Nephron (organoid): ENCODE measurements at regions not wholly inside any gene's neighbourhood (a gene's known extent, or its start where the extent isn't known, plus 50 kb on each side); places are given as distances from the start of the nearest gene placed in this dataset.

ENCODE experiments used
- H3K27ac Mint-ChIP-seq, 3 experiments: 2 replicates each; pipeline ENCODE4 v1.8.0; 2020; ENCODE audit warnings: mixed read lengths in 3 of 3, mild to moderate bottlenecking in 2 of 3, moderate library complexity in 1 of 3
- H3K27me3 Mint-ChIP-seq: 2 replicates; pipeline ENCODE4 v1.8.0; 2021; ENCODE audit warnings: low read depth, mild to moderate bottlenecking, moderate library complexity, mixed read lengths
- H3K36me3 Mint-ChIP-seq: 2 replicates; pipeline ENCODE4 v1.8.0; 2020; ENCODE audit warnings: low read depth, mixed read lengths
- H3K4me1 Mint-ChIP-seq: 2 replicates; pipeline ENCODE4 v1.8.0; 2020; ENCODE audit warnings: mixed read lengths
- H3K4me3 Mint-ChIP-seq, 3 experiments: 2 replicates each; pipeline ENCODE4 v1.8.0; 2020; ENCODE audit warnings: mild to moderate bottlenecking in 3 of 3, mixed read lengths in 3 of 3, moderate library complexity in 2 of 3
- H3K9me3 Mint-ChIP-seq: 2 replicates; pipeline ENCODE4 v1.8.0; 2020; ENCODE audit warnings: mixed read lengths
- CTCF ChIP-seq, 3 experiments: fragments of 200-600 bp; sonication (generic); IDR thresholded peaks; one replicate each; pipeline ENCODE4 v1.5.0; 2021; ENCODE audit warnings: antibody characterized with exemption in 3 of 3; ENCODE audit not compliant: unreplicated experiment in 3 of 3

GRCh38 chr5:171714261-171714660 lies 71.4 kb upstream of the SMIM23 start:
- H3K9me3 Mint-ChIP-seq = no peaks in the 10 kb centered on the region
- H3K27me3 Mint-ChIP-seq = peaks cover 3% of the 10 kb centered on the region
- no peaks in the 10 kb centered on the region for H3K36me3 Mint-ChIP-seq
- no peak for TF ChIP-seq CTCF (IDR thresholded peaks at IDR 0.05; ENCODE audit: unreplicated experiment in 3 of 3)
- no peak overlapping the region for H3K4me3 Mint-ChIP-seq
- H3K27ac Mint-ChIP-seq = no peak overlapping the region
- no peaks in the 10 kb centered on the region for H3K4me1 Mint-ChIP-seq

- Mint-ChIP-seq H3K9me3 (no peaks in the 10 kb centered on the region), H3K27ac (no peak overlapping the region), H3K36me3 (no peaks in the 10 kb centered on the region), H3K4me1 (no peaks in the 10 kb centered on the region), H3K27me3 (peaks cover 3% of the 10 kb centered on the region), H3K4me3 (no peak overlapping the region)
- TF ChIP-seq CTCF (IDR thresholded peaks at IDR 0.05; ENCODE audit: unreplicated experiment in 3 of 3) = no peak
These were observed 70.8 kb upstream of the SMIM23 start for GRCh38 chr5:171714851-171715250.

- H3K36me3 Mint-ChIP-seq = no peaks in the 10 kb centered on the region
- TF ChIP-seq CTCF (IDR thresholded peaks at IDR 0.05; ENCODE audit: unreplicated experiment in 3 of 3) = no peak
- no peaks in the 10 kb centered on the region for H3K4me1 Mint-ChIP-seq
- H3K4me3 Mint-ChIP-seq = no peak overlapping the region
- H3K27me3 Mint-ChIP-seq = peaks cover 3% of the 10 kb centered on the region
- no peak overlapping the region for H3K27ac Mint-ChIP-seq
- peaks cover 3% of the 10 kb centered on the region for H3K9me3 Mint-ChIP-seq
These were observed 70.1 kb upstream of the SMIM23 start for GRCh38 chr5:171715551-171715950.

GRCh38 chr5:171720086-171720485 lies 65.5 kb upstream of the SMIM23 start:
- Mint-ChIP-seq H3K9me3 (peaks cover 5% of the 10 kb centered on the region), H3K36me3 (no peaks in the 10 kb centered on the region), H3K4me1 (peaks cover 7% of the 10 kb centered on the region), H3K4me3 (no peak overlapping the region), H3K27me3 (peaks cover 3% of the 10 kb centered on the region), H3K27ac (no peak overlapping the region)
- TF ChIP-seq CTCF (IDR thresholded peaks at IDR 0.05; ENCODE audit: unreplicated experiment in 3 of 3) = no peak

- H3K27me3 Mint-ChIP-seq = peaks cover 3% of the 10 kb centered on the region
- H3K4me1 Mint-ChIP-seq = peaks cover 9% of the 10 kb centered on the region
- peaks cover 12% of the 10 kb centered on the region for H3K9me3 Mint-ChIP-seq
- no peak overlapping the region for H3K27ac Mint-ChIP-seq
- H3K4me3 Mint-ChIP-seq = no peak overlapping the region
- no peak for TF ChIP-seq CTCF (IDR thresholded peaks at IDR 0.05; ENCODE audit: unreplicated experiment in 3 of 3)
- H3K36me3 Mint-ChIP-seq = peaks cover 1% of the 10 kb centered on the region
These were observed 64.2 kb upstream of the SMIM23 start for GRCh38 chr5:171721464-171721863.

GRCh38 chr5:171724468-171725204 lies 61.0 kb upstream of the SMIM23 start:
- H3K27ac Mint-ChIP-seq = peak overlapping the region; percentile 44 to 81 (median 81)
- H3K4me3 Mint-ChIP-seq = no peak overlapping the region
- peaks cover 9% of the 10 kb centered on the region for H3K4me1 Mint-ChIP-seq
- TF ChIP-seq CTCF (IDR thresholded peaks at IDR 0.05; ENCODE audit: unreplicated experiment in 3 of 3) = no peak
- peaks cover 37% of the 10 kb centered on the region for H3K9me3 Mint-ChIP-seq
- no peaks in the 10 kb centered on the region for H3K27me3 Mint-ChIP-seq
- peaks cover 3% of the 10 kb centered on the region for H3K36me3 Mint-ChIP-seq
